Left lobe of liver (tissue), 2 donors: ENCODE measurements at regions not wholly inside any gene's neighbourhood (a gene's known extent, or its start where the extent isn't known, plus 50 kb on each side); places are given as distances from the start of the nearest gene placed in this dataset.

Experiments used
- ATAC-seq: fragments of 200-7000 bp; cut with Tn5 transposase; one replicate; pipeline ENCODE4 v1.9.1; 2020; ENCODE audit warnings: mild to moderate bottlenecking, moderate library complexity
- DNase-seq: peaks from one replicate; pipeline ENCODE4 v3.0.0-alpha.2; 2020; ENCODE audit warnings: low spot score
- donor health status: DM: no; HTN: no; CAD: no; lungs with moderate emphysema.
- donor health status: DM: no; HTN: yes; CAD: no.

DNA sequence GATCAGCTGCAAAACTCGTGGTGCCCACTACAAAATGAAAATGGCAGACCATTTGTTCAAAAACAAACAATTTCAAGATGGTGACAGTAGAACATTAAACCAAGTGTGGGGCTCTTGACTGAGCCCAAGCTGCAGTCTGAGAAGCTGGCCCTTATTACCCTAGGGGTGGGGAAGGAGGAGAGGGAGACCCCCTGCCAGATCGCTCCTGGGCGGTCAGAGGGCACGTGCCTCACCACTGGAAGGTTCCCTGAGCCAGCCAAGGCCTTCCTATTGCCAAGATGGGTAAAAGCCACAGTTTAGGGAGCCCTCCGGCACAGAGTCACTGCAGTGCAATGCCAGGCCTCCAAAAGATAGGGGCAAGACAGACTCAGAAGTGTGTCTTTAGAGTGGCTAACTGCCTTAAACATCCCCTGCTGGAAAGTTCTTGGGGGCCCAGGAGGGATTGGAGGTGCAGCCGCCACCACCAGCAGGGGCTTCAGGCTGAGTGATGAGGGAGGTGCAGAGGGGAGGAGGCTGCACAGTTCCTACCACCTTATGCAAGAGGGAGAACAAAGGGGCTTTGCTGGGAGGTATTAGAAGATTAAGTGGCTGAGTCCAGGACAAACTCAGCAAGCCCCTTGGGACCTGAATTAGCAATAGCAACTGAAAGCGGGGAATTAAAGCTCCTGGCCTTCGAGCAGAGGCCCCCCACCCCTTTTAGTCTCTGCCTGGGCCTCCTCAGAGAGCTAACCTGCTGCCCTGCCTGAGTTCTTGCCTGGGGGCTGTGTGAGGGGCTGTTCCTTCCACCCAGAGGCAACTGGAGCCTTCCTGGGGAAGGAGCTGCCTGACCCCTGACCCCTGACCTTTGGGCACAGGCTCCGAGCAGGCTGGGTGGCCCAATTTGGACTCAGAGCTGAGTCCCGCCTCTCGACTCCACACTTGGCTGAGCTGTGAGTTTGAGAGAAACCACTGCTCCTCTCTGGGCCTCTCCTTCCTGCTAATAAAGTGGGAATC, 88.4 kb downstream of the VEGFA start:
- ATAC-seq (peak; percentile 25), DNase-seq (no peak)

DNA sequence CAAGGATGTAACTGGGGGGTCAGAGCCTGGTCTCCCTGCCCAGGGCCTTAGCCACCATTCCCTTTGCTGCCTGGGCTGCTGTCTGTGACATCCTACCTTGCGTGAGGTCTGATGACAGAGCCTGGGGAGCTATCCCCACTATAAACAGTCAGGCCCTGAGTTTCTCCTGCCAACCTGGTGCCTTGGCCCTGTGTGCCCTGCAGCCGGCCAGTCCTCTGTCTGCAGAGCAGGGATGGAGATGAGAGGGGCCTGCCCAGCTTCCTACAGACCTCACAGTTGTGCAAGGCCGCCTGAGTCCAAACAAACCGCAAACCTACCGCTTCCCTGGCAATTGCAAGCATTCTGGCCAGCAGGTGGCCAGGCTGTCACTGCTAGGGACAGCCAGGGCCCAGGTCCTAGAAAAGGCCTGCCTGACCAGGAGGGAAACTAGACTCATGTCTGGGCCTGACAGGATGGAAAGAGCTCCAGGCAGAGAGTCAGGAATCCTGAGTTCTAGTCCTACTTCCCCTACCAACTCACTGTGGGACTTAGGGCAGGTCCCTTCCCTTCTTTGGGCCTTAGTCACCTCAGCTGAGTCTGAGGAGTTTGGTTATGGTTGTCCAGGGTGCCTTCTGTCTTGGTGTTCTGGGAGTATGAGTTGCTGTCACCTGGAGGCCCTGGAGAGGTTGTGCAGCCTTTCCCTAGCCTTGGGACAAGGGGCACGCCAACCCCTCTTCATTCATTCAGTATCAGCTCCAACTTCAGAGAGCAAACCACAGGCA, 86.2 kb downstream of the VEGFA start:
- ATAC-seq (peak; percentile 93), DNase-seq (peak; percentile 77)

DNA sequence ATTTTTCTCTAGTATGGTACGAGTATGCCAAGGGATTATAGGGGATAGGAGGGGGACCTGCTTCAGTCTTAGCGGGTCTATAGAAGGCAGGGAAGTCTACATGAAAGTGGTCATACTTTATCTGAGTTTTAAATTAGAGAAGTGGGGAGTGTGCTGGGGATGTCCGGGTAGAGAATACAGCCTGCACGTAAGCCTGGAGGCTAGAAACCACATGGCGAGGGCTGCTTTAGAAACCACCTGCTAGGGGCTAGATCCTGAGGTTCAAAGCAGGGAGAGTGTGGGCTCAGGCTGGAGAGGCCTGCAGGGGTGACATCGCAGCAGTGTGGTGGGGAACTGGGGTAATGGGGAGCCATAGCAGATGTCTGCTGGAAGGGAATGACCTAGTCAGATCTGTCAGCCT, 85.2 kb downstream of the VEGFA start:
- ATAC-seq (no peak), DNase-seq (no peak)

DNA sequence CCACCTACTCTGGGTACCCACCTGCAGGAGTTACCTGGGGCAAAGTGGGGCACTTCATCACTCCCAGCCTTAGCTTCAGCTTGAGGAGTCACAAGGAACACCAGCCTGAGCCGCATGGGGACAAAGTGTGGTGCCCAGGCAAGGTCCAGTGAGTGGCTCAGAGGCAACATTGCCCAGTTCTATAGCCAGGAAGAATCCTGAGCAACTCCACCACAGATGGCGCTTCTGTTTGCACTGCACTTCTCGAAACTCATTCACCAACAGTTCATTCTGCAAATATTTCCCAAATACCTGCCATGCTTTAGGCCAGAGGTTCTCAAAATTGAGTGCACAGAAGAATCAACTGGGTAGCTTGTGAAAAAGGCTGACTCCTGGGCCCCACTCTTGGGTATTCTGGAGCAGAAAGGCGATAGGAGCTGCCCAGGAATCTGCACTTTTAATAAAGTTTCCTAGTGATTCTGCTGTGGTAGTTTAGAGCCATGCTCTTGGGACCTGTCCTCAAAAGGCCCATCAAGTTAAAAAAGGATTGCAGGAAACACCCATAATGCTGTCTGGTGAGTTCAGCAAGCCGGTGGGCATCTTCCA, 83.1 kb downstream of the VEGFA start:
- DNase-seq (no peak), ATAC-seq (peak; percentile 52)

DNA sequence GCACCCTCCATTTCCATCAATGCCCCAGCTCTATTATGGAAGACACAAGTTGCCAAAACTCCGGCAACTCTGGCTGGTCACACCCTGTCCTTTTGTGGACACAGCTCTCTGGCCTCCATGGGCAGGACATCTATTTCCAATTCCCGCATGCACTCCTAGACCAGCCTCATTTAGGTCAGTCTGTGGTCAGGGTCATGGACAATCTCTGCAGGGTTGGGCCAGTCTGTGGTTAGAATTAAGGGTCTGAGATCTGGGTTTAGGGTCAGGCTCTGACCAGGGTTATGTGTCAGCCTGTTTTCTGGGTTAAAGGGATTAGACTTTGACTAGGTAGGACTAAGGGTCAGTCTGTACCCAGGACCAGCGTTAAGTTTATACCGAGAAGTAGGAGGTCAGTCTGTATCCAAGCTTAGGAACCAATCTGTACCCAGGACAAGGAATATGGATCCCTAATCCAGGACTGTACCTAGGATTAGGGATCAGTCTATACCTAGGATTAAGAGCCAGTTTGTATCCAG, 82.4 kb downstream of the VEGFA start:
- DNase-seq (no peak), ATAC-seq (peak; percentile 28)

DNA sequence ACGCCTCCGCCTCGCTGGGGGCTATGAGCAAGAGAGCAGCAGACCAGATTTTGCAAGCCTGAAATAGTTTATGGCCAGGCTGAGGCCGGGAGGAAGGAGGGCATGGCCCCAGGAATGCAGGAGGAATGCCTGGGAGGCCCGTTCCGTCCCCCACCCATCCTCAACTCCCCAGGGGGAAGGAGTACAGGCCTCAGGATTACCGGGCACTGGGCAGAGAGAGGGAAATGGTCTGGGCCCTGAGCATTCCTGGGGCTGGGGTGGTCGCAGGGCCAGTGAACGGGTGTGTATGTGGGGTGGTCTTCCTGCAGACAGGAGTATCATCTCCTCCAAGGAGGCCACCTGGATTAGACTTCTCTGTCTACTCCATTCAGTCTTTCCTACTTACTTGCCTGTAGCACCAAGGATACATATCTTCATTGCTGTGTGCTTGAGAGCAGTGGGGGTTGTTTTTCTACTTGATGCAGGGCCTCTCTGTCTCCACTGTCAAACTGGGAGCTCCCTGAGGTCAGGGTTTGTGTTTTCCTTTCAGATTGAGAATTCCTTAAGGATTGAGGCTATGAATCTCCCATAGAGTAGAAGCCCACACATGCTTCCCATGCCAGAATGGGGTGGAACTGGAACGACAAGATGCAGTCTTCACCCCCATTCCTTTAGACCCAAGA, 81.3 kb downstream of the VEGFA start:
- DNase-seq (no peak), ATAC-seq (no peak)

DNA sequence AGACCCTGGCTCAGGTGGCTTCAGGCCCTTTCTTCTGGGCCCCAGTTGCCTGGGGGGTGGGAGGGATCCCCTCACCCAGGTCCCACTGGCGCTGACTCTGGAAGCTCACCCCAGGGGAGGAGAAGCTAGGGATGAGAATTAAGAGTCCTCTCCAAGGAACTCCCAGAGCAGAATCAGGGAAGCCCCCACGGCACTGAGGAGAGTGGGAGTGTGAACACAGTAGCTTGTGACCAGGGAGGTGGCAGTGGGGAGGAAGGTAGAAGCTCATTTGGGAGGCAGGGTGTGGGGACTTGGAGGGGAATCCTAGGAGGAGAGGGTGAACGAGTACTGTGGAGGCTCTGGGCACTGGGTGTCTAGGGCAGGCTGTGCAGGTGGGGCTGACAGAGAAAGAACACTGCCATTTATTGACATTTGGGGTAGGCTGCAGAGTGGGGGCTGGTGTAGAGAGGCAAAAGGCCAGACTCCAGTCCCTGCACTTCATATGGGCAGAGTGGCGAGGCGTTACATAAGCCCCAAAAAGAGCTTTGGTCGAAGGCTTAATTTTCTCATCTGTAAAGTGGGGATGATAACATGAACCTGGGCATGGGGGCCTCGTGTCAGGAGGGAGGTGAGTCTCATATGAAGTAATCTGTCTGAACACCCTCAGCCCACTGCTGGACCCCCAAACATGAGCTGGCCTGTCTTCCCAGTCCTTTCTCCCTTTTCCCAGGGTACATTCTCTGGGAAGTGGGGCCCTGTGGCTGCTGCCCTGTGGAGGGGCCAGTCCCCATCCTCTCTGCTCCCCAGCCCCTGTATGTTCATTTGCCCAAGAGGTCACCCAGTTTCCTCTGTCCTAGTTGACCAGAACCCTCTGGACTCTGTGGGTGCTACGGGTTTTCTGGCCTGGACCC, 80.5 kb downstream of the VEGFA start:
- ATAC-seq (no peak), DNase-seq (no peak)

DNA sequence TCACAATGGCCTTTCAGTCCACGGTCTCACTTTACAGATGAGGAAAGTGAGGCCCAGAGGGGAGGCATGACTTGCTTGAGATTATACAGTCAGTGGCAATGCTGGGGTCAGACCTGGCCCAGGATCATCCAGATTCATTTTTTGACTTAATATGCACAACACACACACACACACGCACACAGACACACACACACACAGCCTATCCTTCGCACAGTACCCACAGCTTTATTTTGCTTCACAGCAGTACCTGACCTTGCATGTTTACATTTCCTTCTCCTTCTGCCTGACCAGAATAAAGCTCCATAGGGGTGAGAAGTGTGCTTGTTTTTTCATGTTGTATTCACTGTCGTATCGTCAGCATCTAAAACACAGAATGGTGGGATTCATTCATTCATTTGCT, 79.8 kb downstream of the VEGFA start:
- DNase-seq (no peak), ATAC-seq (no peak)

DNA sequence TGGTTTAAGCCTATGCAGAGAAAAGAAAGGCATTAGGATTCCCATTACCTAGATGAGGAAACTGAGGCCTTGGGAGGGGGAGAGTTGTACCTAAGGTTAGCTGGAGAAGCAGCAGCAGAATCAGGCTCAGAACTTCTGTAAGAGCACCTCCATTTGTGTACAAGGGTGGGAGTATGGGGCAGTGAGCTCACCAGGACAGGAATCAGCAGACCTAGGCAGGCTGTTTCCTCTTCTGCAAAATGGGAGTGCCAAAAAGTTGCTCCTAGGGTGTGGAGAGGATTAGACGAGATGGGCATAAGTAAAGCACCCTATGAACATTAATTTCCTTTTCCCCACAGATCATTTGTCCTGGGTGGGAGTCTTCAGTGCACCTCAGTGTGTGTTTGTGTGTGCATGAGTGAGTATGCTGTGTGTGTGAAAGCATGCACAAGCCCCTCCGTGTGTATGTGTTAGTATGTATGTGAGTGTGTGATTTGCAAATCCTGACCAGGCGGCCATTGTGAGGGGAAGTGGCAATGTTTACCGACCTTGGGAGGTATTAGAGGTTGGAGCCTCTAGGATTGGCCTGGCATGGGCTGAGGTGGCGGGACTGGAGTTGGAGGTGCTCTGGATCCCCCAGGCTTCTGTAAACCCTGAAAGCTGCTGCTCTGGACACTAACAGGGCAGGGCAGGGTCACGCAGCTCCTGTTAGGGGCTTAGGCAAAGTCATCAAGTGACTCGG, 78.8 kb downstream of the VEGFA start:
- ATAC-seq (no peak), DNase-seq (no peak)

DNA sequence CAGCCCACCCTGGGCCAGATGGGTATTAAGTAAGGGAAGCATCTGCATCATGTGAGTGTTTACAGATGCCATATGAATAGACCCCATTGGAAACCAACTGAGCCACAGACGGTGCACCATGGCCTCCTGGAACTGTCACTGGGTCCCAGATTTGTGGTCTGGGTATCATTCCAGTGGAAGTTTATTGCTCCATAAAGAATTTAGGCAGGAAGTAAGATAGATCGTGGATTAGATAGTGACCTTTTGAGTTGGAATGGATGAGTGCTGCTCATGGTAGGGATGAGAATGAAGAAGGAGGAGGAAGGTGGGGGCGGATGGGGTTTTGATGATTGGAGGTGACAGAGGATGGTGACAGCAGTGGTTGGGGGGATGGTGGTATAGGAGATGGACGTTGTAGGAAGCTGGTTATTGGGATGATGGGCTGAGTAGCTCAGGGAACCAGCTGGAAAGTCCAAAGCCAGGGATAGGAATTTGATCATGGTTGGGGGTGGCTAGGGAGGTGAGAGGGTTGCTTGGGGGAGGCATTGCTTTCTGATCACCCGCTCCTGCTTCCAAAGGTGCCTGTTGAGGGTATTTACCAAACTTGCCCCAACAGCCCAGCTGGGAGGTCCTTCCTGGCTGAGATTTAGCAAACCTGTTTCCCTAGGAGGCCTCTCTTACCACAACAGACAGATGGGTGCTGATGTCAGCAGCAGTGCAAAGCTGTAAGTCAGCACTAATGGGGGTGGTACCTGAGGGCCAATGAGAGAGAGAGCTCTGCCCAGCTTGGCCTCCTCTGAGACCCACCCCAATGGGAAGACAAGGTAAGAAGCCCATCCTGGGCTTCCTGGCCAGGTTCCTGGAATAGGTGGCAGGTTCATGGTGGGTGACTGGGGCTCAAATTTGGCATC, 78.0 kb downstream of the VEGFA start:
- DNase-seq, result no peak
- ATAC-seq, result no peak

DNA sequence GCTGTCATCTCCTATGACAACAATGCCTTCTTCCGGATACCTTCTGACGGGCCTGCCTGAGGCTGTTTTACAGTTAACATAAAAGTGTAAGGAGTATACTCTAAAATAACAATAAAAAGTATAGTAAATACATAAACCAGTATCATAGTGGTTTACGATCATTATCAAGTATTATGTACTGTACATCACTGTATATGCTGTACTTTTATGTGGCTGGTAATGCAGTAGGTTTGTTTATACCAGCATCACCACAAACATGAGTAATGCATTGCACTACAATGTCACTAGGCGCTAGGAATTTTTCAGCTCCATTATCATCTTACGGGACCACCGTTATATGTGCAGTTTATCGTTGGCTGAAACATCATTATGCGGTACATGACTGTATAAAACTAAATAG, 76.5 kb downstream of the VEGFA start:
- DNase-seq (no peak), ATAC-seq (no peak)

DNA sequence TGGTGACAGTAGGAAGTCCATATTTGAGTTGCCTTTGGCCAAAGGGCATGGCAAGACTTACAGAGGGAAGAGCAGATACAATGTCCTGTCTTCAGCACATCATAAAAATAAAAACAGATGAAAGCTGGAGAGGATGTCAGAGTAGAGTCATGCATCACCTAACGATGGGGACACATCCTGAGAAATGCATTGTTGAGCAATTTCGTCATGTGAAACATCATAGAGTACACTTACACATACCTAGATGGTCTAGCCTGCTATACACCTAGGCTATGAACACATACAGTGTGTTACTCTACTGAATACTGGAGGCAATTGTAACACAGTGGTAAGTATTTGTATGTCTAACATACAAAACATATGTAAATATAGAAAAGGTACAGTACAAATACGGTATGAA, 75.6 kb downstream of the VEGFA start:
- ATAC-seq, result no peak

DNA sequence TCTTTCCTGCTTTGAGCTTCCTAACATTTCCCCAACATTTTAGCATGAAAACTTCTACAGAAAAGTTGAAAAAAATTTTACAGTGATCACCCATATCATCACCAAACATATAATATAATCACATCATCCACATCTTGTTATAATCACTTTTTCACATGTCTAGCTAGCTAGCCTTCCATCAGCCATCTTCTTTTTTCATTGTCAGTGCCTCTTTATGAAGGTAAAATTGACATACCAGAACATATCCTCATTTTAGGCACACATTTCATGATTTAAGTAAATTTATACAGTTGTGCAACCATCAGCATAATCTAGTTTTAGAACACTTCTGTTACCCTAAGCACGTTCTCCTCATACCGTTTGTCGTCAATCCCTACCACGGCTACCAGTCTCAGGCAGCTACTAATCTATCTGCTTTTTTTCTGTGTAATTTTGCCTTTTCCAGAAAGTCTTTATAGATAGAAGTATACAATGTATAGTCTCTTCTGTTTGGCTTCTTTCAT, 73.7 kb downstream of the VEGFA start:
- DNase-seq (no peak), ATAC-seq (no peak)

More for the DNA sequence above, 75.6 kb downstream of the VEGFA start:
- no peak for DNase-seq

DNA sequence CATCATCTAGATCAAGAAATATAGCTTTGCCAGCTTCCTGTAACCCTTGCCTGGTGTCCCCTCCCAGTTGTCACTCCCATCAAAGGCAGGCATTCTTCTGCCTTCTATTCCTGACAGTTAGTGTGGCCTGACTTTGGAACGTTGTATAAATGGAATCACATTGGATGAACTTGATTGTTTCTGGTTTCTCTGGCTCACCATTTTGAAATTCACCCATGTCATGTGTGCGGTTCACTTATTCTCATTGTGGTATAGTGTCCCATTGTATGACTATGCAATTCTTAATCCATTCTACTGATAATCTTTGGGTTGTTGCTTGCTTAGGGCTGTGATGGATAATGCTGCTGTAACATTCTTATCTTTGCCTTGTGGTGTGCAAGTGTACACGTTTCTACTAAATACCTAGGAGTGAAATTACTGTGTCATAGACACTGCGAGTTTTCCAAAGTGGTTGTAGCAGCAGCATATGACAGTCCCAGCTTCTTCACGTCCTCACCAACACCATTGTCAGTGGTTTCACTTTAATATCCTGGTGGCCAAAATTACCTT, 73.2 kb downstream of the VEGFA start:
- DNase-seq, result no peak

DNA sequence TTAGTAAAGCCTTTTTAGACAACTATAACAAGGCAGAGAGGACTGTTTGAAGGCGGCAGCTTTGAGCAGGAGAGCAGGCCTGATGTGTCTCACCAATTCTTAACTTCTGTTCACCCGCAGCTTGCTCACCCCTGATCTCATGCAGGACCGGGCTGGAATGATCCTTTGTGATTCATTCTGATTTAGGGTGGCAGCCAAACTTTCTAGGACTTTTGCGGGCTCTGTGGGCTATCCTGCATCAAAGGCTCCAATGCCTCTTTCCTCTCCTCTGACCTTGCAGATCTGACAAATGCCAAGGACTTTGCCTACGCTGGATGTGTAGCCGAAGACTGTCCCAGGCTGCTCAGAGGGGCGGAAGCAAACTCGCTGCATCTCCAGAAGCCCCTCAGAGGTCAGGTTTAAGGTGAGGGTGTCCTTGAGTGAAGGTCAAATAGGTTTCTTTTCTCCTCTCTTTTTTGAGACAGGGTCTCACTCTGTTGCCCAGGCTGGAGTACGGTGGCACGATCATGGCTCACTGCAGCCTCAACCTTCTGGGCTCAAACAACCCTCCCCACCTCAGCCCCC, 72.3 kb downstream of the VEGFA start:
- DNase-seq, result no peak
- no peak for ATAC-seq

More for the DNA sequence above, 73.2 kb downstream of the VEGFA start:
- ATAC-seq, result no peak

DNA sequence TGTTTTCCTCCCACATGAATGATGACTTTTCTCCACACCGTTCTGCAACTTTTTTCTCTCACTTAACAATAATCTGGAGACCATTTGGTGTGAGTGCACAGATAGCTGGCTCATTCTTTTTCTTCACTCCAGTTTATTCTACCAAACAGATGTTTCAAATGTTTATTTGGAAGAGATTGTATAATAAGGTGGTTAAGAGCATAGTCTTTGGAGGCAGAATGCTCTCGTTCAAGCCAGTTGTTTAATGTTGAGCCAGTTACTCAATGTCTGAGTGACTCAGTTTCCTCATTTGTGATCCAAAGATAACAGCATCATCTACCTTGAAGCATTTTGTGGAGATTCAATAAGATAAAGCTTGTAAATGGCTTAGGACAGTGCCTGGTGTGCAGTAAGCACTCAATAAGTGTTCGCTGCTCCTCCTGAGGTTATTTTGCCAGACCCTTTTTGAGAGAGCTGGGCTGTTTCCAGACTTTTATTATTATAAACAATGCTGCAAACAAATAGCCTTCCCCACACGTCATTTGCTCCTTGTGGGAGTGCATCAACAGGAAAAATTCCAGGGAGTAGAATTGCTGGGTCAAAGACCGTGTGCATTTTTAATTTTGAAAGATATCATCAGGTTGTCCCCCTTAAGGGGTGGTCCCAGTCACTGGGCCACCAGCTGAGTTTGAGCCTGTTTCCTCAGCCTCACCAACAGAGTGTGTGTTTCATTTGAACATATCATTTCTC, 70.6 kb downstream of the VEGFA start:
- no peak for ATAC-seq
- no peak for DNase-seq
